Activated CD8-positive, alpha-beta T cell treated with anti-CD3 and anti-CD28 coated beads for 36 hours (primary cell): ENCODE measurements at regions not wholly inside any gene's neighbourhood (a gene's known extent, or its start where the extent isn't known, plus 50 kb on each side); places are given as distances from the start of the nearest gene placed in this dataset.

Source experiments
- ATAC-seq: fragments of 200-7000 bp; cut with Tn5 transposase; one replicate; pipeline ENCODE4 v1.10.0; 2021; ENCODE audit warnings: mild to moderate bottlenecking, moderate library complexity
- CTCF ChIA-PET: fragments of 350-600 bp; sonication (Branson Sonifier 250); formaldehyde crosslinking; loops from one replicate; lab custom pipeline; 2021; ENCODE audit warnings: antibody characterized with exemption; lab: Charles Lee
- POLR2A ChIA-PET: fragments of 350-600 bp; sonication (Branson Sonifier 250); formaldehyde crosslinking; loops from one replicate; lab custom pipeline; 2021; ENCODE audit warnings: antibody characterized with exemption; lab: Charles Lee
- DNase-seq: peaks from one replicate; pipeline ENCODE4 v3.0.0-alpha.2; 2020
- H3K27ac Mint-ChIP-seq: one replicate; pipeline ENCODE4 v1.8.0; 2021; ENCODE audit warnings: mild to moderate bottlenecking, mixed read lengths
- H3K27me3 Mint-ChIP-seq: one replicate; pipeline ENCODE4 v1.8.0; 2021; ENCODE audit warnings: mixed read lengths
- H3K36me3 Mint-ChIP-seq: one replicate; pipeline ENCODE4 v1.8.0; 2021; ENCODE audit warnings: low read depth, mixed read lengths
- H3K4me1 Mint-ChIP-seq: one replicate; pipeline ENCODE4 v1.8.0; 2021; ENCODE audit warnings: low read depth, mixed read lengths
- H3K4me3 Mint-ChIP-seq: one replicate; pipeline ENCODE4 v1.8.0; 2021; ENCODE audit warnings: mild to moderate bottlenecking, moderate library complexity, mixed read lengths
- H3K9me3 Mint-ChIP-seq: one replicate; pipeline ENCODE4 v1.8.0; 2021; ENCODE audit warnings: mixed read lengths
- intact Hi-C: fragments of 100-400 bp; cut with micrococcal nuclease; formaldehyde crosslinking; loops from one replicate; pipeline ENCODE4 v1.10.0; 2022
- TF ChIP-seq, protein P1 (sequence below): fragments of 200-600 bp; IDR thresholded peaks from one replicate; pipeline ENCODE4 v1.8.0; 2022; ENCODE audit warnings: antibody characterized with exemption, mild to moderate bottlenecking

GRCh38 chrX:137362583-137362982 lies 203.3 kb upstream of the ZIC3 start:
- H3K27ac Mint-ChIP-seq = no peak overlapping the region
- TF ChIP-seq, protein P1, sequence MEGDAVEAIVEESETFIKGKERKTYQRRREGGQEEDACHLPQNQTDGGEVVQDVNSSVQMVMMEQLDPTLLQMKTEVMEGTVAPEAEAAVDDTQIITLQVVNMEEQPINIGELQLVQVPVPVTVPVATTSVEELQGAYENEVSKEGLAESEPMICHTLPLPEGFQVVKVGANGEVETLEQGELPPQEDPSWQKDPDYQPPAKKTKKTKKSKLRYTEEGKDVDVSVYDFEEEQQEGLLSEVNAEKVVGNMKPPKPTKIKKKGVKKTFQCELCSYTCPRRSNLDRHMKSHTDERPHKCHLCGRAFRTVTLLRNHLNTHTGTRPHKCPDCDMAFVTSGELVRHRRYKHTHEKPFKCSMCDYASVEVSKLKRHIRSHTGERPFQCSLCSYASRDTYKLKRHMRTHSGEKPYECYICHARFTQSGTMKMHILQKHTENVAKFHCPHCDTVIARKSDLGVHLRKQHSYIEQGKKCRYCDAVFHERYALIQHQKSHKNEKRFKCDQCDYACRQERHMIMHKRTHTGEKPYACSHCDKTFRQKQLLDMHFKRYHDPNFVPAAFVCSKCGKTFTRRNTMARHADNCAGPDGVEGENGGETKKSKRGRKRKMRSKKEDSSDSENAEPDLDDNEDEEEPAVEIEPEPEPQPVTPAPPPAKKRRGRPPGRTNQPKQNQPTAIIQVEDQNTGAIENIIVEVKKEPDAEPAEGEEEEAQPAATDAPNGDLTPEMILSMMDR = no peak
- intact Hi-C loops = no loop called here
- H3K27me3 Mint-ChIP-seq = no peaks in the 10 kb centered on the region
- ChIA-PET CTCF (interaction anchor here (1.3 kb wide), 1 partner anchor 15 kb away, joined by 3 read pairs; no protein-coding TSS in a partner anchor), POLR2A (no interaction called here)
- DNase-seq (no peak), ATAC-seq (no peak)
- no peaks in the 10 kb centered on the region for H3K9me3 Mint-ChIP-seq
- H3K4me1 Mint-ChIP-seq = no peaks in the 10 kb centered on the region
- no peaks in the 10 kb centered on the region for H3K36me3 Mint-ChIP-seq
- no peak overlapping the region for H3K4me3 Mint-ChIP-seq

DNA sequence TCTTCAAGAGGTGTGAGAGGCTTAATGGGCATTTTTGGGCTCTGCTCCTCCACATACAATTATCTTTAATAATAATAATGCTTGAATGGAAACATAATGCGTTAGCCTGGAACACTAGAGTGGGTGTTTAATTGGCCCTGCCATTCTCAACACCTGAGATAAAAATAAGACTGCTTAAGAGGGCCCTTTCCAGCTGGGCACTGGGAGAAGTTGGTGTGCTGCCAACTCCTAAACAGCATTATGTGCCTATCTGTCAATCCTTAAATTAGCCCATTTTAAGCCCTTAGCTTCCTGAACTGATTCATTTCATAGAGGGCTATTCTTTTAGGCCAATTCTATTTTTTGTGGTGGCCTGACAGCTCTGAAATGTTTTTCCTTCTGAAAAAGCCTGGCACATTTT lies 211.1 kb upstream of the ZIC3 start:
- ChIA-PET CTCF (no interaction called here), POLR2A (no interaction called here)
- intact Hi-C loops = no loop called here
- ATAC-seq (no peak), DNase-seq (no peak)
- Mint-ChIP-seq H3K4me1 (peaks cover 4% of the 10 kb centered on the region), H3K4me3 (no peak overlapping the region), H3K27ac (no peak overlapping the region), H3K36me3 (no peaks in the 10 kb centered on the region), H3K27me3 (no peaks in the 10 kb centered on the region), H3K9me3 (no peaks in the 10 kb centered on the region)
- TF ChIP-seq, protein P1 = no peak

DNA sequence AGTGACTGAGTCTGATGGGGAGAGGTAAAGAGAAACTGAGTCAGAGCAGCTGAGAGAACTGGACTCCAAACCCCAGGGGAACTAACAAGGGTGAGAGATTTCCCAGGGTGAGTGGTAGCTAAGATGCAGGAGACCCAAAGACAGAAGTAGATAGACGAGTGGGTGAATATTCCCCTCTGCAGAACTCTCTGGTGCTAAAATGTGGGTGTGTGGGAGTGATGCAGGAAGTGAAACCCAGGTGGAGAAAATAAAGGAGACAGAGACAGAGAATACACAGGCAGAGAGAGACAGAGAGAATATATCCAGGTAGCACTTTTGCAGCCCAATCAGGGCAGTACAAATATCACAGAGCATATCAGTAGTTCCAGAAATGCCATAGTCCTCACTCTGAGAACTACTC lies 212.5 kb upstream of the ZIC3 start:
- CTCF ChIA-PET = no interaction called here
- TF ChIP-seq, protein P1 = no peak
- intact Hi-C loops = no loop called here
- POLR2A ChIA-PET = no interaction called here
- Mint-ChIP-seq H3K27me3 (no peaks in the 10 kb centered on the region), H3K36me3 (no peaks in the 10 kb centered on the region), H3K4me1 (peaks cover 4% of the 10 kb centered on the region), H3K9me3 (no peaks in the 10 kb centered on the region), H3K4me3 (no peak overlapping the region), H3K27ac (no peak overlapping the region)
- ATAC-seq (no peak), DNase-seq (no peak)

- intact Hi-C loops = no loop called here
- CTCF ChIA-PET = no interaction called here
- peaks cover 4% of the 10 kb centered on the region for H3K4me1 Mint-ChIP-seq
These were observed 213.7 kb upstream of the ZIC3 start for GRCh38 chrX:137352101-137352660.

GRCh38 chrX:137342969-137343368 lies 223.0 kb upstream of the ZIC3 start:
- DNase-seq (no peak), ATAC-seq (no peak)
- ChIA-PET CTCF (no interaction called here), POLR2A (no interaction called here)
- Mint-ChIP-seq H3K4me3 (no peak overlapping the region), H3K9me3 (no peaks in the 10 kb centered on the region), H3K36me3 (no peaks in the 10 kb centered on the region), H3K27me3 (no peaks in the 10 kb centered on the region), H3K4me1 (no peaks in the 10 kb centered on the region), H3K27ac (no peak overlapping the region)
- intact Hi-C loops = no loop called here
- TF ChIP-seq, protein P1 = no peak

More at GRCh38 chrX:137352101-137352660, 213.7 kb upstream of the ZIC3 start:
- no peak overlapping the region for H3K27ac Mint-ChIP-seq
- TF ChIP-seq, protein P1 = no peak
- DNase-seq = no peak
- ATAC-seq = no peak
- H3K4me3 Mint-ChIP-seq = no peak overlapping the region
- H3K9me3 Mint-ChIP-seq = no peaks in the 10 kb centered on the region
- H3K36me3 Mint-ChIP-seq = no peaks in the 10 kb centered on the region
- POLR2A ChIA-PET = no interaction called here
- no peaks in the 10 kb centered on the region for H3K27me3 Mint-ChIP-seq
